Type B pancreatic cell (in vitro differentiated cells): ENCODE measurements at regions not wholly inside any gene's neighbourhood (a gene's known extent, or its start where the extent isn't known, plus 50 kb on each side); places are given as distances from the start of the nearest gene placed in this dataset.

ENCODE experiments used
- DNase-seq: peaks from one replicate; pipeline ENCODE4 v3.0.0; 2021; ENCODE audit warnings: mixed read lengths; ENCODE audit not compliant: unreplicated experiment; ENCODE audit errors: extremely low spot score
- H3K27ac Mint-ChIP-seq: 2 replicates; pipeline ENCODE4 v1.8.0; 2021; ENCODE audit warnings: mild to moderate bottlenecking, mixed read lengths
- H3K27me3 Mint-ChIP-seq: 2 replicates; pipeline ENCODE4 v1.8.0; 2021; ENCODE audit warnings: mixed read lengths
- H3K36me3 Mint-ChIP-seq: 2 replicates; pipeline ENCODE4 v1.8.0; 2021; ENCODE audit warnings: mixed read lengths
- H3K4me1 Mint-ChIP-seq: one replicate; pipeline ENCODE4 v1.8.0; 2021; ENCODE audit warnings: mixed read lengths; ENCODE audit not compliant: unreplicated experiment
- H3K4me3 Mint-ChIP-seq: 2 replicates; pipeline ENCODE4 v1.8.0; 2021; ENCODE audit warnings: mild to moderate bottlenecking, mixed read lengths
- H3K9me3 Mint-ChIP-seq: 2 replicates; pipeline ENCODE4 v1.8.0; 2021; ENCODE audit warnings: mixed read lengths
- CTCF ChIP-seq: fragments of 200-600 bp; sonication (generic); conservative IDR thresholded peaks from 2 replicates; pipeline ENCODE4 v1.5.0; 2021; ENCODE audit warnings: antibody characterized with exemption, mild to moderate bottlenecking

GRCh38 chr2:187091664-187092063 is 242.7 kb upstream of the ZSWIM2 start:
- no peak overlapping the region for H3K27ac Mint-ChIP-seq
- no peak for TF ChIP-seq CTCF
- H3K9me3 Mint-ChIP-seq, result no peaks in the 10 kb centered on the region
- no peaks in the 10 kb centered on the region for H3K4me1 Mint-ChIP-seq
- H3K36me3 Mint-ChIP-seq, result no peaks in the 10 kb centered on the region
- DNase-seq, result no peak
- no peaks in the 10 kb centered on the region for H3K27me3 Mint-ChIP-seq
- no peak overlapping the region for H3K4me3 Mint-ChIP-seq

GRCh38 chr2:187084524-187084923 is 235.6 kb upstream of the ZSWIM2 start:
- Mint-ChIP-seq H3K36me3 (no peaks in the 10 kb centered on the region), H3K9me3 (no peaks in the 10 kb centered on the region), H3K27me3 (no peaks in the 10 kb centered on the region), H3K4me3 (no peak overlapping the region), H3K4me1 (no peaks in the 10 kb centered on the region), H3K27ac (no peak overlapping the region)
- TF ChIP-seq CTCF, result no peak
- DNase-seq, result no peak

- H3K4me3 Mint-ChIP-seq, result no peak overlapping the region
- no peak for TF ChIP-seq CTCF
- no peaks in the 10 kb centered on the region for H3K36me3 Mint-ChIP-seq
Observed at GRCh38 chr2:187081461-187081860, 232.5 kb upstream of the ZSWIM2 start.

GRCh38 chr2:187079901-187080300 is 230.9 kb upstream of the ZSWIM2 start:
- Mint-ChIP-seq H3K4me1 (no peaks in the 10 kb centered on the region), H3K9me3 (no peaks in the 10 kb centered on the region), H3K36me3 (no peaks in the 10 kb centered on the region), H3K4me3 (no peak overlapping the region), H3K27me3 (no peaks in the 10 kb centered on the region), H3K27ac (no peak overlapping the region)
- TF ChIP-seq CTCF, result no peak
- no peak for DNase-seq

More at GRCh38 chr2:187081461-187081860, 232.5 kb upstream of the ZSWIM2 start:
- H3K27ac Mint-ChIP-seq, result no peak overlapping the region
- DNase-seq, result no peak
- no peaks in the 10 kb centered on the region for H3K4me1 Mint-ChIP-seq
- H3K9me3 Mint-ChIP-seq, result no peaks in the 10 kb centered on the region
- no peaks in the 10 kb centered on the region for H3K27me3 Mint-ChIP-seq

- Mint-ChIP-seq H3K36me3 (no peaks in the 10 kb centered on the region), H3K4me3 (no peak overlapping the region), H3K9me3 (no peaks in the 10 kb centered on the region), H3K4me1 (no peaks in the 10 kb centered on the region), H3K27ac (no peak overlapping the region), H3K27me3 (no peaks in the 10 kb centered on the region)
- no peak for TF ChIP-seq CTCF
- no peak for DNase-seq
Observed at GRCh38 chr2:187078297-187078696, 229.3 kb upstream of the ZSWIM2 start.

- Mint-ChIP-seq H3K27ac (no peak overlapping the region), H3K36me3 (no peaks in the 10 kb centered on the region), H3K4me3 (no peak overlapping the region), H3K9me3 (no peaks in the 10 kb centered on the region), H3K4me1 (no peaks in the 10 kb centered on the region), H3K27me3 (no peaks in the 10 kb centered on the region)
- no peak for TF ChIP-seq CTCF
- DNase-seq, result no peak
Observed at GRCh38 chr2:187075671-187076070, 226.7 kb upstream of the ZSWIM2 start.
